Lower lobe of right lung (tissue), 2 donors: ENCODE measurements at regions not wholly inside any gene's neighbourhood (a gene's known extent, or its start where the extent isn't known, plus 50 kb on each side); places are given as distances from the start of the nearest gene placed in this dataset.

Source experiments
- ATAC-seq, 2 donors: fragments of 200-7000 bp; cut with Tn5 transposase; one replicate each; pipeline ENCODE4 v1.9.1; 2020 to 2022; ENCODE audit warnings: mild to moderate bottlenecking in 2 of 2, moderate library complexity in 2 of 2
- DNase-seq: peaks from one replicate; pipeline ENCODE4 v3.0.0-alpha.2; 2020
- H3K27ac ChIP-seq: fragments of 200-600 bp; one replicate; pipeline ENCODE4 v1.8.0; 2022
- H3K27me3 ChIP-seq: fragments of 200-600 bp; one replicate; pipeline ENCODE4 v1.8.0; 2022; ENCODE audit warnings: low read depth
- H3K36me3 ChIP-seq: fragments of 200-600 bp; one replicate; pipeline ENCODE4 v1.8.0; 2022; ENCODE audit warnings: mild to moderate bottlenecking
- H3K4me1 ChIP-seq: fragments of 200-600 bp; one replicate; pipeline ENCODE4 v1.8.0; 2022
- H3K4me3 ChIP-seq: fragments of 200-600 bp; one replicate; pipeline ENCODE4 v1.8.0; 2022; ENCODE audit warnings: mild to moderate bottlenecking
- H3K9me3 ChIP-seq: fragments of 200-600 bp; one replicate; pipeline ENCODE4 v1.8.0; 2022
- CTCF ChIP-seq: fragments of 200-600 bp; IDR thresholded peaks from one replicate; pipeline ENCODE4 v1.8.0; 2022; ENCODE audit warnings: antibody characterized with exemption, mild to moderate bottlenecking
- intact Hi-C: fragments of 100-400 bp; cut with DNase I; formaldehyde crosslinking; loops from one replicate; pipeline ENCODE4 v1.11.0; 2022
- donor health status: DM: no; HTN: yes; CAD: no; lungs with severe emphysema.

DNA sequence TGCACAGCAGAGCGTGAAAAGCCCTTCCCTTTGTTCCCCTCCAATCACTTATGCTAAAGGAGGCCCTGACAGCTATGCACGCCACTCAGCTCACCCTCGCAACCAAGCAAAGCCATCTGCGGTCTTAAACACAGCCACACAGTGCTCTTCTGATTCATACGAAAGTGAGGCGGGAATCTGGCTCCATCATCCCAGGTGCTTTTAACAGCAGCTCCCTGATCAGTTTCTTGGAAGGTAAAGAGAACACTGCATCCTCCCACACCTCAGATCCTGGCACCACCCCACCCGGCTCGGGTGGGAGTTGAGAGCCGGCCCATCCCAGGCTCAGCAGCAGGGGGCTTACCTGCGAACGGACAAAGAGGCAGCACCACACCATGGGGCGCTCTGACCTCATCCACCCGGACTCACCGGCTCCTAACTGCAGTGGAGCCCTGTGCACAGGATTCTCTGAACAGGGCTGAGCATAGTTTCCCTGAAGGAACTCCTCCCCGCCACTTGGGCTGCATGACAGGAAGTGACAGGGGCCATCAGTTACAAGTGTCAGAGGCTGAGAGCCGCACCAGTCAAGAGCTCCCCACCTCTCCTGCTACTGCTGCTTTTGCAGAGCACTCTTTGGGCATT, 114.3 kb upstream of the ARHGEF3 start:
- peak; percentile 62 for DNase-seq
- Histone ChIP-seq H3K27ac (peak overlapping the region; percentile 83), H3K4me1 (peaks cover 31% of the 10 kb centered on the region), H3K27me3 (no peaks in the 10 kb centered on the region), H3K36me3 (no peaks in the 10 kb centered on the region), H3K9me3 (no peaks in the 10 kb centered on the region), H3K4me3 (peak overlapping the region; percentile 56)
- intact Hi-C loops = no loop called here
- TF ChIP-seq CTCF = no peak
- ATAC-seq = peak; percentile 86 to 89

GRCh38 chr3:56914646-56915045, 112.9 kb upstream of the ARHGEF3 start:
- TF ChIP-seq CTCF = no peak
- intact Hi-C loops = no loop called here
- no peaks in the 10 kb centered on the region for H3K9me3 ChIP-seq

GRCh38 chr3:56911363-56911762, 109.6 kb upstream of the ARHGEF3 start:
- Histone ChIP-seq H3K4me3 (no peak overlapping the region), H3K27me3 (no peaks in the 10 kb centered on the region), H3K27ac (no peak overlapping the region), H3K4me1 (peaks cover under 1% of the 10 kb centered on the region), H3K36me3 (no peaks in the 10 kb centered on the region), H3K9me3 (no peaks in the 10 kb centered on the region)
- DNase-seq = no peak
- ATAC-seq = no peak
- intact Hi-C loops = no loop called here
- no peak for TF ChIP-seq CTCF

More at GRCh38 chr3:56914646-56915045, 112.9 kb upstream of the ARHGEF3 start:
- ATAC-seq (no peak), DNase-seq (no peak)
- Histone ChIP-seq H3K27ac (peak overlapping the region; percentile 83), H3K27me3 (no peaks in the 10 kb centered on the region), H3K4me1 (peaks cover 31% of the 10 kb centered on the region), H3K36me3 (no peaks in the 10 kb centered on the region), H3K4me3 (peak overlapping the region; percentile 56)

DNA sequence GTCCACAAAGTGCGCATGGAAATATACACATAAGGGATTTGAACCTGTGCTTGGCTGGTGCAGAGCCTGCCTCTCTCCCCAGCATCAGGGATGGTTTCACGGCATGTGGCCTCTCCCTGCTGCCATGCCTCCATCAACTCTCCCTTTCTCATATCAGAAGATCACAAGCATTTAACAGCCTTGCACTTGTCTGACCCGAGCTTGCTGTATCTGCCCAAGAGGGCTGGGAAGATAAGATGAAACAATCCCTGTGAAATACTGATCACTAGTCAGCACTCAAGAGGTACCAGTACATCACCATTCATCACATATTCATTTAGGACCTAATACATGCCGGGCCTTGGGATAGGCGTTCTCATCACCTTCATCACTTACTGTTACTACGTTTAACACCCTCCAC, 107.6 kb upstream of the ARHGEF3 start:
- TF ChIP-seq CTCF = no peak
- DNase-seq (no peak), ATAC-seq (no peak)
- H3K4me1 ChIP-seq = no peaks in the 10 kb centered on the region
- intact Hi-C loops = no loop called here
- no peaks in the 10 kb centered on the region for H3K9me3 ChIP-seq
- no peaks in the 10 kb centered on the region for H3K27me3 ChIP-seq
- no peak overlapping the region for H3K27ac ChIP-seq
- H3K36me3 ChIP-seq = no peaks in the 10 kb centered on the region
- H3K4me3 ChIP-seq = no peak overlapping the region

DNA sequence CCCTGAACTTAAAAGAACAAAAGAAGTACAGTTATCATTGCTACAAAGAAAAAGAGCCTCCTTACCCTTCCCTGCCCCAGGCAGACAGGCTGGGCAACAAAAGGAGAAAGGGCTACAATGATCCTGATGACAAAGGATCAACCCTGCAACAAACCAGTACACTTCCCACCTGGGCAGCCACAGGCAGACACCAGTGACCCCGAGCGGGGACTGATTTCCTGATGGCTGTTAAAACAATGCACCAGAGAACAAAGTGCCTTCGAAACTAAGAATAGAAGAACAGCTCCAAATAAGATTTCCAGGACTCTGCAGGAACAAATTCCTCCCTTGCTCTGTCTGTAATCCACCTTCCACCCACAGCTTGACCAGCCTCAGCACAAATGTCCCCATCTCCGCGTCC, 106.3 kb upstream of the ARHGEF3 start:
- intact Hi-C loops = no loop called here
- no peak overlapping the region for H3K27ac ChIP-seq
- no peak for ATAC-seq
- no peak overlapping the region for H3K4me3 ChIP-seq
- no peaks in the 10 kb centered on the region for H3K4me1 ChIP-seq
- TF ChIP-seq CTCF = no peak
- DNase-seq = no peak
- no peaks in the 10 kb centered on the region for H3K36me3 ChIP-seq
- no peaks in the 10 kb centered on the region for H3K27me3 ChIP-seq
- no peaks in the 10 kb centered on the region for H3K9me3 ChIP-seq
